Ovary (tissue), 7 donors: ENCODE measurements at regions not wholly inside any gene's neighbourhood (a gene's known extent, or its start where the extent isn't known, plus 50 kb on each side); places are given as distances from the start of the nearest gene placed in this dataset.
A peak's percentile ranks its signal among the peaks of the same experiment; 100 is the strongest.

Experiments
- DNase-seq, 5 donors: peaks; one replicate each; pipeline ENCODE4 v3.0.0-alpha.2; 2019 to 2020
- H3K27ac ChIP-seq, 2 donors: fragments of 200-600 bp; one replicate each; pipeline versions ENCODE4 v1.5.1 to v1.8.0; 2019 to 2022
- H3K27me3 ChIP-seq: fragments of 200-600 bp; one replicate; pipeline ENCODE4 v1.8.0; 2022
- H3K36me3 ChIP-seq: fragments of 200-600 bp; sonication (generic); one replicate; pipeline ENCODE4 v1.5.1; 2019
- H3K4me1 ChIP-seq: one replicate; pipeline ENCODE4 v1.8.1; 2013; ENCODE audit warnings: mild to moderate bottlenecking, moderate library complexity; ENCODE audit not compliant: insufficient read depth
- H3K4me3 ChIP-seq: fragments of 200-600 bp; sonication (generic); one replicate; pipeline ENCODE4 v1.5.1; 2017
- H3K9me3 ChIP-seq, 2 donors: fragments of 200-600 bp in 1 of 2; sonication (generic) in 1 of 2; one replicate each; pipeline versions ENCODE4 v1.5.1 to v1.8.1; 2013 to 2019; ENCODE audit warnings: mild to moderate bottlenecking in 1 of 2, moderate library complexity in 1 of 2
- CTCF ChIP-seq, 3 donors: fragments of 450-650 bp in 2 of 3; fragments of 200-600 bp in 1 of 3; IDR thresholded peaks; one replicate each; pipeline versions ENCODE4 v1.5.1 to v1.8.0; 2016 to 2022; ENCODE audit warnings: antibody characterized with exemption in 3 of 3, mild to moderate bottlenecking in 1 of 3
- EP300 ChIP-seq: sonication (generic); formaldehyde crosslinking; IDR thresholded peaks from one replicate; pipeline ENCODE4 v1.6.1; 2017; ENCODE audit warnings: antibody characterized with exemption
- POLR2A ChIP-seq: fragments of 450-650 bp; IDR thresholded peaks from one replicate; pipeline ENCODE4 v1.6.1; 2017; ENCODE audit warnings: antibody characterized with exemption, mild to moderate bottlenecking, moderate library complexity
- WGBS, 3 donors: extraction: QIAGEN DNeasy Blood & Tissue Kit in 1 of 3; methylation state at CpG; one replicate each; pipeline versions ENCODE4 v1.1.5 to v1.1.7; 2013 to 2017; 5-methylcytosine and 5-hydroxymethylcytosine counted together
- intact Hi-C, 4 donors: fragments of 100-400 bp; cut with DNase I; formaldehyde crosslinking; loops; one replicate each; pipeline versions ENCODE4 v1.11.0 to v1.15.1; 2022 to 2023
- donor health status: DM: no; HTN: no; CAD: no; lungs with moderate emphysema.
- donor health status: DM: no; HTN: no; CAD: no.
- donor health status: Bipolar disorder and iron deficiency.
- donor health status: DM: no; HTN: no; CAD: no.
- donor health status: DM: yes; HTN: yes; CAD: no.

DNA sequence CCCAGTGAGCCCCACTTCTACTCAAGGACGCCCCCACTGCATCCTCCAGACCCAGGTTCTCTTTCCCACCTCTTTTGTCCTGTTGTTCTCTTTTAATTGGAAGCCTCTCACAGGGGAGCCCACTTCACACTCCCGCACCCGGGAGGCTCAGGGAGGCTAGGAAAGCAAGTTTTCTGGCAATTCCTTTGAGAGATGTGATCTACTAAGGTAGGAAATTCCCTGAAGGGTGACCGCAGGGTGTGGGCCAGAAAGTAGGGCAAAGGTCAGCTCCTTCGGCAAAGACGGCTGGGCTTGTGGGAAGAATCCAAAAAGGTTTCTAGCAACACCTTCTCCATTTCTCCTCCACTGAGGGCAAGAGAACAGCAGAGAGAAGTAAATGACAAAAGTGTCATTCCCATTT, 98.1 kb upstream of the PTPN1 start:
- no peaks in the 10 kb centered on the region for H3K9me3 ChIP-seq
- intact Hi-C loops = no loop called here
- 44 to 50% (median 46%) methylated on average over 6 of the region's 6 CpGs for WGBS, 3 donors
- TF ChIP-seq POLR2A (no peak), EP300 (no peak), CTCF (IDR thresholded peaks at IDR 0.05) (no peak)
- no peak for DNase-seq
- no peaks in the 10 kb centered on the region for H3K27me3 ChIP-seq
- H3K36me3 ChIP-seq = no peaks in the 10 kb centered on the region
- H3K4me1 ChIP-seq = peaks cover 9% of the 10 kb centered on the region
- H3K27ac ChIP-seq = no peak overlapping the region
- H3K4me3 ChIP-seq = no peak overlapping the region

DNA sequence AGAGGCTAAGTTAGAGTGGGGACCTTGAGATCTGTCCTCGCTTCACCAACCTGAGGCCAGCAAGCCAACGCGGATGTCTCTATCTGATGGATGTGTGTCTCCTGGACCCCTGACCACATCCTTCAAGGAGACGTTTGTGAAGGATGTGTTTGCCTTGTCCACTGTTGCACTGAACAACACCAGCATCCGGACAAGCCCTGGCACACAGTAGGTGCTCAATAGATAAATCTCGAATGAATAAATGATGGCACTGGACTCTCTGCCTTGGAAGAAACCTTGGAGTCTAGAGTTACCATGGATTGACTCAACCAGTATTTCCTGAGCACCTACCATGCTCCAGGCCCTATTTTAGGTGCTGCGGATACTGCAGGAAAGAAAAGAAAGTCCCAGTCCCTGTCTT, 97.7 kb upstream of the PTPN1 start:
- Histone ChIP-seq H3K27me3 (no peaks in the 10 kb centered on the region), H3K36me3 (no peaks in the 10 kb centered on the region), H3K4me1 (peaks cover 9% of the 10 kb centered on the region), H3K27ac (no peak overlapping the region), H3K4me3 (no peak overlapping the region), H3K9me3 (no peaks in the 10 kb centered on the region)
- DNase-seq = no peak
- WGBS, 3 donors = 84 to 88% (median 87%) methylated on average over 7 of the region's 7 CpGs
- intact Hi-C loops = no loop called here
- TF ChIP-seq CTCF (IDR thresholded peaks at IDR 0.05) (no peak), POLR2A (no peak)

DNA sequence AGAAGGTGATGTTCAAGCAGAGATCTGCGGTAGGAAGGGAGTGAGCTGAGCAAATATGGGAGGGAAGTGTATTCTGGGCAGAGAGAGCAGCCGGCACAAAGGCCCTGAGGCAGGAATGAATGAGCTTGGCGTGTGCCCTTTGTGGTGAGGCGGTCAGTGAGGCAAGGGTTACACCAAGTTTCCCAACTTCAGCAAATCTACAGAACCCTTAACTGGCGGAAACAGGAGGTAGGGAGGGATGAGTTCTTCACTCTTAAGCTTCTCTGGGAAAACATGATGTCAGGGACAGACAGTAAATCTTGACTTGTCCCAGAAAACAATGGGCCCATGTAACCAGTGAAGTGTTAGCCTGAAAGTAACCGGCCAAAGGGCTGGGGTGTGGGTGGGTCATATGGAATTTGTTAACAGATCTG, 97.1 kb upstream of the PTPN1 start:
- WGBS, 3 donors = 85 to 90% (median 89%) methylated on average over 6 of the region's 6 CpGs
- Histone ChIP-seq H3K27ac (no peak overlapping the region), H3K4me3 (no peak overlapping the region), H3K9me3 (no peaks in the 10 kb centered on the region), H3K4me1 (peaks cover 9% of the 10 kb centered on the region), H3K36me3 (no peaks in the 10 kb centered on the region), H3K27me3 (no peaks in the 10 kb centered on the region)
- no peak for DNase-seq
- intact Hi-C loops = no loop called here
- no peak for TF ChIP-seq CTCF (IDR thresholded peaks at IDR 0.05)

DNA sequence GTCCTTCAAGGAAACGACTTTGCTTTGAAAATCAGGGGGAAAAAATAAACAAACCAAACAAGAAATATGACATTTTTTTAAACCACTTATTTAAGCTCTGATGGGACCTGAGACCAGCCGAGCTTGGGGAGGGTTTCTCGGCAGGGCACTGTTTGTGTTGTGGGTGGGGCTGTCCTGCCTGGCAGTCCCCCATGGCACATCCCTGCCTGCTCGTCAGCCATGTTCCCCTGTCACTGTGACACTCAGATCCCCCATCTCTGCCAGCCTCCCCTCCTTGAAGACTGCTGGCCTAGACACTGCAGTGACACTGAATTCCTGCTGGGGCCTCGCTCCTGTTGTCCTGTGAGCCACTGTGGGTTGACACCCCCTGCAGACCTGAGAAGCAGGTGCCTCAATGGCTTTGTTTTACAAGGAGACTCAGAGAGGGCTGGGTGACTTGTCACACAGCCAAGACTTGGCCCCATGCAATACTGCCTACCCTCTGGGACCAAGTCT, 95.1 kb upstream of the PTPN1 start:
- DNase-seq = peak in 1 of 5 donors; percentile 32
- intact Hi-C loops = loop anchor here in 1 of 4 donors (5.0 kb wide), 1 partner anchor 108 kb away; no protein-coding TSS in a partner anchor
- Histone ChIP-seq H3K4me3 (no peak overlapping the region), H3K9me3 (no peaks in the 10 kb centered on the region), H3K27me3 (no peaks in the 10 kb centered on the region), H3K36me3 (no peaks in the 10 kb centered on the region), H3K27ac (peak overlapping the region; percentile 83 to 86), H3K4me1 (peaks cover 9% of the 10 kb centered on the region)
- WGBS, 3 donors = 69 to 79% (median 75%) methylated on average over 5 of the region's 5 CpGs
- TF ChIP-seq POLR2A (no peak), EP300 (no peak), CTCF (IDR thresholded peaks at IDR 0.05) (no peak)
